ENCODE measurements at regions not wholly inside any gene's neighbourhood (a gene's known extent, or its start where the extent isn't known, plus 50 kb on each side); places are given as distances from the start of the nearest gene placed in this dataset.

DNA sequence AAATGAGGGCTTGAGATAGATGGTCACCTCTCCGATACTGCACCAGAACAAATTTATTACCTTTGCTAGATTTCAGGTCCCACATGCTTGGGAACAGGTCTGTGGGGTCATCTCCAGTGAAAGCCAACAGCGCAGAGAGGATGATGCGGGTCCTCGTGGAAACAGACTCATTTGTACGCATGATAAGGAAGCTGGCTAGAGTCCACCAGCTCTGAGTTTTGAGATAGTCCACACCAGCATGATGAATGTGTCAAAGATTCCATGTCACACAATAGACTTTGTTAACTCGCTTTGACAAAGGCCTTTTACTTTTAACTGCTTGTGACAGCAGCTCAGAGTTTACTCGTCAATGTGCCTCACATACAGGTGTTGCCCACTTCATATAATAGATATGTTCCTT, 105.4 kb upstream of the TBCA start:
- Histone ChIP-seq H3K4me3 (no peak overlapping the region), H3K9me3 (no peaks in the 10 kb centered on the region), H3K27ac (no peak overlapping the region), H3K27me3 (peaks cover 0 to 47% (median 24%) of the 10 kb centered on the region in 7 donors), H3K36me3 (no peaks in the 10 kb centered on the region), H3K4me1 (peaks cover 0 to 13% (median 0%) of the 10 kb centered on the region in 9 donors)
- 31 to 36% methylated on average over 7 of the region's 7 CpGs for WGBS, 2 donors
- TF ChIP-seq CTCF (IDR thresholded peaks at IDR 0.05): no peak
- ATAC-seq (no peak), DNase-seq (no peak)
- intact Hi-C loops (cut with DNase I): no loop called here

GRCh38 chr5:77877516-77878355, 101.6 kb upstream of the TBCA start:
- Histone ChIP-seq H3K27ac (no peak overlapping the region), H3K4me1 (peaks cover 0 to 18% (median 0%) of the 10 kb centered on the region in 9 donors), H3K9me3 (no peaks in the 10 kb centered on the region), H3K4me3 (no peak overlapping the region), H3K36me3 (no peaks in the 10 kb centered on the region), H3K27me3 (peaks cover 0 to 13% (median 0%) of the 10 kb centered on the region in 7 donors)
- TF ChIP-seq CTCF (IDR thresholded peaks at IDR 0.05): no peak
- 93 to 94% methylated on average over 11 of the region's 11 CpGs for WGBS, 2 donors
- DNase-seq: no peak
- no peak for ATAC-seq
- intact Hi-C loops (cut with DNase I): no loop called here

GRCh38 chr5:77876862-77877502, 100.8 kb upstream of the TBCA start:
- Histone ChIP-seq H3K9me3 (no peaks in the 10 kb centered on the region), H3K4me3 (peak overlapping the region in 3 of 10 donors; percentile 11 to 29 (median 19)), H3K27ac (no peak overlapping the region), H3K4me1 (peaks cover 0 to 18% (median 0%) of the 10 kb centered on the region in 9 donors), H3K27me3 (peaks cover 0 to 9% (median 0%) of the 10 kb centered on the region in 7 donors), H3K36me3 (no peaks in the 10 kb centered on the region)
- no peak for ATAC-seq
- intact Hi-C loops (cut with DNase I): no loop called here
- DNase-seq: no peak
- WGBS, 2 donors: 81 to 85% methylated on average over 8 of the region's 8 CpGs
- TF ChIP-seq CTCF (IDR thresholded peaks at IDR 0.05): no peak

GRCh38 chr5:77876316-77876715, 100.2 kb upstream of the TBCA start:
- peaks cover 0 to 18% (median 0%) of the 10 kb centered on the region in 9 donors for H3K4me1 ChIP-seq
- no peak for DNase-seq
- TF ChIP-seq CTCF (IDR thresholded peaks at IDR 0.05): no peak
- intact Hi-C loops (cut with DNase I): no loop called here
- H3K36me3 ChIP-seq: no peaks in the 10 kb centered on the region
- 91 to 100% methylated on average over 1 of the region's 1 CpG for WGBS, 2 donors
- no peaks in the 10 kb centered on the region for H3K9me3 ChIP-seq
- H3K27ac ChIP-seq: no peak overlapping the region
- ATAC-seq: no peak
- H3K4me3 ChIP-seq: no peak overlapping the region
- peaks cover 0 to 9% (median 0%) of the 10 kb centered on the region in 7 donors for H3K27me3 ChIP-seq
